Neural cell (in vitro differentiated cells): ENCODE measurements at regions not wholly inside any gene's neighbourhood (a gene's known extent, or its start where the extent isn't known, plus 50 kb on each side); places are given as distances from the start of the nearest gene placed in this dataset.

ENCODE experiments used
- H2AFZ ChIP-seq: fragments of 200-600, 300-800 bp; sonication (generic), shearing (Covaris generic); 2 replicates; pipeline ENCODE4 v1.6.0; 2014; ENCODE audit warnings: low read depth, mild to moderate bottlenecking, antibody characterized with exemption, low read length, moderate library complexity
- H3F3A ChIP-seq: fragments of 200-600 bp; shearing (Covaris generic); 2 replicates; pipeline ENCODE4 v1.6.1; 2016; ENCODE audit warnings: mild to moderate bottlenecking, moderate library complexity, mixed read lengths, antibody characterized with exemption, low read length; ENCODE audit not compliant: insufficient read depth, poor library complexity, severe bottlenecking
- H3K27ac ChIP-seq: fragments of 200-600, 300-800 bp; sonication (generic), shearing (Covaris generic); 2 replicates; pipeline ENCODE4 v1.5.1; 2014; ENCODE audit warnings: mild to moderate bottlenecking, low read length, moderate library complexity
- H3K27me3 ChIP-seq: fragments of 300-800, 200-600 bp; sonication (generic), shearing (Covaris generic); 2 replicates; pipeline ENCODE4 v1.6.0; 2014; ENCODE audit warnings: mild to moderate bottlenecking, low read depth, low read length, moderate library complexity; ENCODE audit not compliant: insufficient read depth
- H3K36me3 ChIP-seq: fragments of 300-800, 200-600 bp; sonication (generic), shearing (Covaris generic); 2 replicates; pipeline ENCODE4 v1.5.1; 2014; ENCODE audit warnings: mild to moderate bottlenecking, antibody characterized with exemption, low read length, moderate library complexity; ENCODE audit not compliant: insufficient read depth
- H3K4me2 ChIP-seq: fragments of 300-800, 200-600 bp; sonication (generic), shearing (Covaris generic); 2 replicates; pipeline ENCODE4 v1.6.0; 2014; ENCODE audit warnings: mild to moderate bottlenecking, low read length
- H3K4me3 ChIP-seq: fragments of 300-800, 200-600 bp; sonication (generic), shearing (Covaris generic); 2 replicates; pipeline ENCODE4 v1.5.1; 2014; ENCODE audit warnings: mild to moderate bottlenecking, low read length, moderate library complexity
- H3K79me2 ChIP-seq: fragments of 200-600 bp; shearing (Covaris generic); replicated peaks from 2 replicates; pipeline ENCODE4 v1.6.0; 2014; ENCODE audit warnings: mild to moderate bottlenecking, low read length, moderate library complexity; ENCODE audit not compliant: insufficient read depth
- H3K9ac ChIP-seq: fragments of 300-800, 200-600 bp; sonication (generic), shearing (Covaris generic); 2 replicates; pipeline ENCODE4 v1.6.1; 2016; ENCODE audit warnings: mild to moderate bottlenecking, low read length, mixed read lengths
- H3K9me2 ChIP-seq: fragments of 200-600 bp; shearing (Covaris generic); 2 replicates; pipeline ENCODE4 v1.6.1; 2016; ENCODE audit warnings: mild to moderate bottlenecking, low read length, mixed read lengths; ENCODE audit not compliant: insufficient read depth
- H3K9me3 ChIP-seq: fragments of 200-600, 300-800 bp; sonication (generic), shearing (Covaris generic); 2 replicates; pipeline ENCODE4 v1.6.1; 2016; ENCODE audit warnings: mild to moderate bottlenecking, mixed run types, low read length, moderate library complexity, mixed read lengths
- H4K20me1 ChIP-seq: fragments of 200-600 bp; shearing (Covaris generic); 2 replicates; pipeline ENCODE4 v1.6.1; 2016; ENCODE audit warnings: mild to moderate bottlenecking, mixed run types; ENCODE audit not compliant: insufficient read depth
- CTCF ChIP-seq: fragments of 450-650 bp; IDR thresholded peaks from 2 replicates; pipeline ENCODE4 v1.5.1; 2014; ENCODE audit warnings: antibody characterized with exemption, mild to moderate bottlenecking, moderate library complexity; ENCODE audit not compliant: poor library complexity, severe bottlenecking
- EP300 ChIP-seq: fragments of 450-650 bp; conservative IDR thresholded peaks from 2 replicates; pipeline ENCODE4 v1.6.1; 2014; ENCODE audit warnings: antibody characterized with exemption, mild to moderate bottlenecking, moderate library complexity; ENCODE audit not compliant: poor library complexity, severe bottlenecking
- EZH2 ChIP-seq: fragments of 200-600, 300-800 bp; shearing (Covaris generic), sonication (generic); IDR thresholded peaks from 2 replicates; pipeline ENCODE4 v1.6.1; 2014; ENCODE audit warnings: antibody characterized with exemption, low read length, borderline replicate concordance, mild to moderate bottlenecking; ENCODE audit not compliant: insufficient read depth, poor library complexity, severe bottlenecking
- MXI1 ChIP-seq: fragments of 450-650 bp; conservative IDR thresholded peaks from 2 replicates; pipeline ENCODE4 v1.6.1; 2014; ENCODE audit warnings: antibody characterized with exemption, mild to moderate bottlenecking; ENCODE audit not compliant: poor library complexity, severe bottlenecking
- POLR2AphosphoS5 ChIP-seq: IDR thresholded peaks from 2 replicates; pipeline ENCODE4 v1.6.1; 2012
- RAD21 ChIP-seq: fragments of 450-650 bp; conservative IDR thresholded peaks from 2 replicates; pipeline ENCODE4 v1.6.1; 2014; ENCODE audit warnings: antibody characterized with exemption, mild to moderate bottlenecking, moderate library complexity
- SMC3 ChIP-seq: fragments of 450-650 bp; conservative IDR thresholded peaks from 2 replicates; pipeline ENCODE4 v1.6.1; 2014; ENCODE audit warnings: antibody characterized with exemption, mild to moderate bottlenecking, moderate library complexity; ENCODE audit not compliant: poor library complexity
- TAF1 ChIP-seq: IDR thresholded peaks from 2 replicates; pipeline ENCODE4 v1.6.1; 2012; ENCODE audit warnings: low read depth
- TF ChIP-seq, protein P1 (sequence below): IDR thresholded peaks from 2 replicates; pipeline ENCODE4 v1.6.1; 2012; ENCODE audit warnings: borderline replicate concordance

DNA sequence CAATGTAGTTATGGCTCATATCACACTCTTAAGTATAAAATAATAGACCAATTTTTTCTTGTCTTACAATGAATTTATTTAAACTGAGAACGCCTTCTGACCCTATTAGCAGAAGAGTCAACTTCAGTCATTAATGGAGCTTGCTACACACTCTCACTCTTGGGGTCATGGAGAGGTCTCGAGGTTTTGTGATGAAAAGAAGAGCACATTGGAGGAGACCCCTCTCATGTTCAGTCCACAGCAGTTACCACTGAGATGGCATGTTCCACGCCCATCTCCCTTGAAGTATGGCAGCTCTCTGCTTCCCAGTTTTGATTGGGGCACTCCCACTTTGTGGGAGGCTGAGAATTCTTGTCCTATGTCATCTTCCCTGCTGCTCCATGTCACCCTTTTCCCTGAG is 266.4 kb downstream of the RPS29 start:
- no peaks in the 10 kb centered on the region for H3K36me3 ChIP-seq
- no peaks in the 10 kb centered on the region for H4K20me1 ChIP-seq
- H3K9ac ChIP-seq, result no peak overlapping the region
- TF ChIP-seq CTCF (no peak), EZH2 (no peak), MXI1 (no peak), RAD21 (no peak), TAF1 (no peak), SMC3 (no peak), POLR2AphosphoS5 (no peak)
- TF ChIP-seq, protein P1, sequence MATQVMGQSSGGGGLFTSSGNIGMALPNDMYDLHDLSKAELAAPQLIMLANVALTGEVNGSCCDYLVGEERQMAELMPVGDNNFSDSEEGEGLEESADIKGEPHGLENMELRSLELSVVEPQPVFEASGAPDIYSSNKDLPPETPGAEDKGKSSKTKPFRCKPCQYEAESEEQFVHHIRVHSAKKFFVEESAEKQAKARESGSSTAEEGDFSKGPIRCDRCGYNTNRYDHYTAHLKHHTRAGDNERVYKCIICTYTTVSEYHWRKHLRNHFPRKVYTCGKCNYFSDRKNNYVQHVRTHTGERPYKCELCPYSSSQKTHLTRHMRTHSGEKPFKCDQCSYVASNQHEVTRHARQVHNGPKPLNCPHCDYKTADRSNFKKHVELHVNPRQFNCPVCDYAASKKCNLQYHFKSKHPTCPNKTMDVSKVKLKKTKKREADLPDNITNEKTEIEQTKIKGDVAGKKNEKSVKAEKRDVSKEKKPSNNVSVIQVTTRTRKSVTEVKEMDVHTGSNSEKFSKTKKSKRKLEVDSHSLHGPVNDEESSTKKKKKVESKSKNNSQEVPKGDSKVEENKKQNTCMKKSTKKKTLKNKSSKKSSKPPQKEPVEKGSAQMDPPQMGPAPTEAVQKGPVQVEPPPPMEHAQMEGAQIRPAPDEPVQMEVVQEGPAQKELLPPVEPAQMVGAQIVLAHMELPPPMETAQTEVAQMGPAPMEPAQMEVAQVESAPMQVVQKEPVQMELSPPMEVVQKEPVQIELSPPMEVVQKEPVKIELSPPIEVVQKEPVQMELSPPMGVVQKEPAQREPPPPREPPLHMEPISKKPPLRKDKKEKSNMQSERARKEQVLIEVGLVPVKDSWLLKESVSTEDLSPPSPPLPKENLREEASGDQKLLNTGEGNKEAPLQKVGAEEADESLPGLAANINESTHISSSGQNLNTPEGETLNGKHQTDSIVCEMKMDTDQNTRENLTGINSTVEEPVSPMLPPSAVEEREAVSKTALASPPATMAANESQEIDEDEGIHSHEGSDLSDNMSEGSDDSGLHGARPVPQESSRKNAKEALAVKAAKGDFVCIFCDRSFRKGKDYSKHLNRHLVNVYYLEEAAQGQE, result no peak
- H2AFZ ChIP-seq, result no peak overlapping the region
- H3K9me2 ChIP-seq, result no peaks in the 10 kb centered on the region
- no peak overlapping the region for H3K4me3 ChIP-seq
- no peak overlapping the region for H3K27ac ChIP-seq
- H3K27me3 ChIP-seq, result no peaks in the 10 kb centered on the region
- no peaks in the 10 kb centered on the region for H3K9me3 ChIP-seq
- no peaks in the 10 kb centered on the region for H3F3A ChIP-seq
- no peak overlapping the region for H3K4me2 ChIP-seq
- no peaks in the 10 kb centered on the region for H3K79me2 ChIP-seq

DNA sequence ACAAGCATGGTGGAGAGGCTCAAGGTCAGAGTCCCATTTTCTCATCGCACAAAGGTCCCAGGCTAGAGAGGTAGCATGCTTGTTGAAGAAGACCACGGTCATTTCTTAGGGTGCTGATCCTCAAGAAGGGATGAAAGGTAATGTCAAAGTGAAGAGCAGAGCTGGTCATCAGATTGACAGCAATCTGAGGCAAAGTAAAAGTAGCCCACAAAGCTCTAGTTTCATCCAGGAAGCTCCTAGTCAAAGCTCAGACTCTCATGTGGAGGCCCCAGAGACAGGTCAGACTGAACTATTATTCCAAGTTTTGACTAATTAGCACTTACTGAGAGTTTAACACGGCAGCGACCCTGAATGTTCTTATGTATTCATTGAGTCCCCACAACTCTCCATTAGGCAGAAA is 270.6 kb downstream of the RPS29 start:
- no peaks in the 10 kb centered on the region for H3K9me3 ChIP-seq
- no peak overlapping the region for H2AFZ ChIP-seq
- no peaks in the 10 kb centered on the region for H3K27me3 ChIP-seq
- H3F3A ChIP-seq, result no peaks in the 10 kb centered on the region
- H3K36me3 ChIP-seq, result no peaks in the 10 kb centered on the region
- no peak overlapping the region for H3K27ac ChIP-seq
- no peak overlapping the region for H3K4me3 ChIP-seq
- H4K20me1 ChIP-seq, result no peaks in the 10 kb centered on the region
- no peaks in the 10 kb centered on the region for H3K79me2 ChIP-seq
- no peak overlapping the region for H3K9ac ChIP-seq
- TF ChIP-seq RAD21 (no peak), EZH2 (no peak), EP300 (no peak), CTCF (no peak), POLR2AphosphoS5 (no peak), SMC3 (no peak), MXI1 (no peak), TAF1 (no peak)
- TF ChIP-seq, protein P1, result no peak
- H3K9me2 ChIP-seq, result no peaks in the 10 kb centered on the region
- no peak overlapping the region for H3K4me2 ChIP-seq
